Sigmoid colon (tissue), 3 donors: ENCODE measurements at regions not wholly inside any gene's neighbourhood (a gene's known extent, or its start where the extent isn't known, plus 50 kb on each side); places are given as distances from the start of the nearest gene placed in this dataset.

Experiments
- CTCF ChIP-seq, 4 experiments: fragments of 450-650 bp in 3 of 4; fragments of 200-600 bp in 1 of 4; IDR thresholded peaks; one replicate each; pipeline ENCODE4 v1.5.1; 2016 to 2019; ENCODE audit warnings: antibody characterized with exemption in 4 of 4, mild to moderate bottlenecking in 3 of 4, moderate library complexity in 2 of 4
- POLR2A ChIP-seq, 2 donors: fragments of 450-650 bp; IDR thresholded peaks; one replicate each; pipeline ENCODE4 v1.6.1; 2016; ENCODE audit warnings: antibody characterized with exemption in 2 of 2, mild to moderate bottlenecking in 2 of 2, moderate library complexity in 2 of 2

GRCh38 chr1:55546553-55546952 lies 331.4 kb upstream of the USP24 start:
- TF ChIP-seq CTCF (IDR thresholded peaks at IDR 0.05) = no peak
- no peak for TF ChIP-seq POLR2A (IDR thresholded peaks at IDR 0.05)
